GM19043 (cell line): ENCODE measurements at regions not wholly inside any gene's neighbourhood (a gene's known extent, or its start where the extent isn't known, plus 50 kb on each side); places are given as distances from the start of the nearest gene placed in this dataset.
"Not testable (repeated sequence)": the region's sequence is repeated elsewhere in the genome, so short reads cannot be mapped to it uniquely, and the experiment has no call there.

Source experiments
- ATAC-seq: cut with Tn5 transposase; IDR thresholded peaks from one replicate; pipeline ENCODE4 v1.9.1; 2021; ENCODE audit warnings: low read depth; ENCODE audit not compliant: unreplicated experiment

GRCh38 chr12:84413656-84414055 lies 498.9 kb downstream of the SLC6A15 start:
- ATAC-seq: no peak

GRCh38 chr12:84412226-84412625 lies 500.4 kb downstream of the SLC6A15 start:
- ATAC-seq: no peak

- ATAC-seq: no peak
These were observed 501.6 kb downstream of the SLC6A15 start for GRCh38 chr12:84411031-84411430.

- ATAC-seq: no peak
These were observed 503.7 kb downstream of the SLC6A15 start for GRCh38 chr12:84408936-84409335.

- ATAC-seq: not testable (repeated sequence)
These were observed 505.9 kb downstream of the SLC6A15 start for GRCh38 chr12:84406720-84407119.

- ATAC-seq: no peak
These were observed 514.8 kb downstream of the SLC6A15 start for GRCh38 chr12:84397846-84398245.

- no peak for ATAC-seq
These were observed 515.3 kb downstream of the SLC6A15 start for GRCh38 chr12:84397263-84397662.

- ATAC-seq: not testable (repeated sequence)
These were observed 521.4 kb downstream of the SLC6A15 start for GRCh38 chr12:84391176-84391575.

- ATAC-seq: no peak
These were observed 528.2 kb downstream of the SLC6A15 start for GRCh38 chr12:84384384-84384783.

GRCh38 chr12:84382486-84382885 lies 530.1 kb downstream of the SLC6A15 start:
- not testable (repeated sequence) for ATAC-seq

- ATAC-seq: no peak
These were observed 536.3 kb downstream of the SLC6A15 start for GRCh38 chr12:84376320-84376719.

- no peak for ATAC-seq
These were observed 537.0 kb downstream of the SLC6A15 start for GRCh38 chr12:84375449-84376170.

- ATAC-seq: no peak
These were observed 550.1 kb downstream of the SLC6A15 start for GRCh38 chr12:84362552-84362897.

GRCh38 chr12:84361651-84362551 lies 550.7 kb downstream of the SLC6A15 start:
- ATAC-seq: no peak

- ATAC-seq: no peak
These were observed 555.3 kb downstream of the SLC6A15 start for GRCh38 chr12:84357314-84357713.

GRCh38 chr12:84356224-84356623 lies 556.4 kb downstream of the SLC6A15 start:
- no peak for ATAC-seq

- no peak for ATAC-seq
These were observed 557.0 kb downstream of the SLC6A15 start for GRCh38 chr12:84355561-84355960.

GRCh38 chr12:84348582-84348981 lies 564.0 kb downstream of the SLC6A15 start:
- no peak for ATAC-seq

GRCh38 chr12:84341467-84342193 lies 571.0 kb downstream of the SLC6A15 start:
- ATAC-seq: no peak

GRCh38 chr12:84336231-84336630 lies 576.4 kb downstream of the SLC6A15 start:
- ATAC-seq: no peak

GRCh38 chr12:84329938-84330337 lies 582.7 kb downstream of the SLC6A15 start:
- ATAC-seq: no peak
